Neural progenitor cell (in vitro differentiated cells): ENCODE measurements at regions not wholly inside any gene's neighbourhood (a gene's known extent, or its start where the extent isn't known, plus 50 kb on each side); places are given as distances from the start of the nearest gene placed in this dataset.

Source experiments
- EZH2 ChIP-seq: fragments of 200-600 bp; sonication (generic); IDR thresholded peaks from 2 replicates; pipeline ENCODE4 v1.6.1; 2017; ENCODE audit warnings: antibody characterized with exemption, mild to moderate bottlenecking, moderate library complexity
- EZH2phosphoT487 ChIP-seq: fragments of 200-600 bp; sonication (generic); IDR thresholded peaks from 2 replicates; pipeline ENCODE4 v1.6.1; 2017; ENCODE audit warnings: antibody characterized with exemption
- TF ChIP-seq, protein P1 (sequence below): fragments of 200-600 bp; sonication (generic); IDR thresholded peaks from 2 replicates; pipeline ENCODE4 v1.5.1; 2017; ENCODE audit warnings: antibody characterized with exemption, mild to moderate bottlenecking

DNA sequence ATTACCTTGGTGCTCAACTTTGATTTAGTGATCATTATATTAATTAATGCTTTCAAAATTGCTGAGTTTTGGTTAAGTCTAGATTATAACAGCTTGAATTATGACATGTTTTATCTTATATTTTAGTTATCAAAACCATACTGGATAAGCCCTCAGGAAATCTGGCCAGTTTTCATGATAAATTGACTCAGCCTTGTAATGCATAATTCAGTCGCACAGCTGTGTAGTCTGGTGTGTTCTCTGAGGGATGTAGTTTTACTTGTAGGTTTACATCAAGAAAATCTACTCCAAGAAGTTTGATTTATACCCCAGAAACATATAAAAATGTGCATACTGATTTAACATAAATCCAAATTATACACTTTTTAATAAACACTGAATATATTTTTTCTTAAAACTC lies 477.5 kb downstream of the SPRY1 start:
- no peak for TF ChIP-seq EZH2
- TF ChIP-seq, protein P1, sequence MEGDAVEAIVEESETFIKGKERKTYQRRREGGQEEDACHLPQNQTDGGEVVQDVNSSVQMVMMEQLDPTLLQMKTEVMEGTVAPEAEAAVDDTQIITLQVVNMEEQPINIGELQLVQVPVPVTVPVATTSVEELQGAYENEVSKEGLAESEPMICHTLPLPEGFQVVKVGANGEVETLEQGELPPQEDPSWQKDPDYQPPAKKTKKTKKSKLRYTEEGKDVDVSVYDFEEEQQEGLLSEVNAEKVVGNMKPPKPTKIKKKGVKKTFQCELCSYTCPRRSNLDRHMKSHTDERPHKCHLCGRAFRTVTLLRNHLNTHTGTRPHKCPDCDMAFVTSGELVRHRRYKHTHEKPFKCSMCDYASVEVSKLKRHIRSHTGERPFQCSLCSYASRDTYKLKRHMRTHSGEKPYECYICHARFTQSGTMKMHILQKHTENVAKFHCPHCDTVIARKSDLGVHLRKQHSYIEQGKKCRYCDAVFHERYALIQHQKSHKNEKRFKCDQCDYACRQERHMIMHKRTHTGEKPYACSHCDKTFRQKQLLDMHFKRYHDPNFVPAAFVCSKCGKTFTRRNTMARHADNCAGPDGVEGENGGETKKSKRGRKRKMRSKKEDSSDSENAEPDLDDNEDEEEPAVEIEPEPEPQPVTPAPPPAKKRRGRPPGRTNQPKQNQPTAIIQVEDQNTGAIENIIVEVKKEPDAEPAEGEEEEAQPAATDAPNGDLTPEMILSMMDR: no peak
- TF ChIP-seq EZH2phosphoT487: no peak
